HEK293T (cell line): ENCODE measurements at regions not wholly inside any gene's neighbourhood (a gene's known extent, or its start where the extent isn't known, plus 50 kb on each side); places are given as distances from the start of the nearest gene placed in this dataset.

ENCODE experiments used
- BHLHE40 ChIP-seq: fragments of 450-650 bp; IDR thresholded peaks from 2 replicates; pipeline ENCODE4 v1.6.1; 2016; ENCODE audit warnings: mild to moderate bottlenecking, moderate library complexity, borderline replicate concordance
- CTBP1 ChIP-seq: fragments of 450-650 bp; IDR thresholded peaks from 2 replicates; pipeline ENCODE4 v1.6.1; 2016; ENCODE audit warnings: borderline replicate concordance
- ELF4 ChIP-seq: fragments of 450-650 bp; IDR thresholded peaks from 2 replicates; pipeline ENCODE4 v1.6.1; 2017; ENCODE audit warnings: antibody characterized with exemption
- FOXA1 ChIP-seq: fragments of 450-650 bp; IDR thresholded peaks from 2 replicates; pipeline ENCODE4 v1.6.1; 2016; ENCODE audit warnings: mild to moderate bottlenecking
- FOXM1 ChIP-seq: fragments of 450-650 bp; IDR thresholded peaks from 2 replicates; pipeline ENCODE4 v1.6.1; 2017; ENCODE audit warnings: mild to moderate bottlenecking, borderline replicate concordance
- HDGF ChIP-seq: fragments of 450-650 bp; IDR thresholded peaks from 2 replicates; pipeline ENCODE4 v1.6.1; 2017; ENCODE audit warnings: antibody characterized with exemption, borderline replicate concordance
- L3MBTL2 ChIP-seq: fragments of 450-650 bp; conservative IDR thresholded peaks from 2 replicates; pipeline ENCODE4 v1.6.1; 2016; ENCODE audit warnings: mild to moderate bottlenecking
- LEF1 ChIP-seq: fragments of 450-650 bp; IDR thresholded peaks from 2 replicates; pipeline ENCODE4 v1.6.1; 2017; ENCODE audit warnings: mild to moderate bottlenecking, borderline replicate concordance
- NFRKB ChIP-seq: fragments of 450-650 bp; IDR thresholded peaks from 2 replicates; pipeline ENCODE4 v1.6.1; 2016; ENCODE audit warnings: mild to moderate bottlenecking, moderate library complexity
- PKNOX1 ChIP-seq: fragments of 450-650 bp; IDR thresholded peaks from 2 replicates; pipeline ENCODE4 v1.6.1; 2016
- SP1 ChIP-seq: fragments of 450-650 bp; IDR thresholded peaks from 2 replicates; pipeline ENCODE4 v1.6.1; 2017
- SUZ12 ChIP-seq: fragments of 450-650 bp; IDR thresholded peaks from 2 replicates; pipeline ENCODE4 v1.6.1; 2016; ENCODE audit warnings: mild to moderate bottlenecking
- TARDBP ChIP-seq: fragments of 450-650 bp; IDR thresholded peaks from 2 replicates; pipeline ENCODE4 v1.6.1; 2016
- ZNF384 ChIP-seq: fragments of 450-650 bp; IDR thresholded peaks from 2 replicates; pipeline ENCODE4 v1.6.1; 2016

DNA sequence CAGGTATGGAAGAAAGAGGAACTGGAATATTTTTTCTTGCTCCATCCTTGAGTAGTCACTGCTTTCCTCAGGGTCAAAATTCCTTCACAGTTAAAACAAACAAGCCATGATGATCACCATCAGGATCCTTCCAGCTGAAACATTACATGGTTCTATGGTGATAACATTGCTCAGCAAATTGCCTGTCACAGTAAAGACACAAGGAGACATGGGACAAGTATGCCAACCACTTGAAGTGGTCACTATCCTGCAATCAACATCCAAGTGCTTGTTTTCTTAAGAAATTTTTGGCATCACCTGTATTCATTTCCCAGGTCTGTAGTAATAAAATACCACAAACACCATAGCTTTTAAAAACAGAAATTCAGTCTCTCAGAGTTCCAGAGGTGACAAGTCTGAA lies 662.2 kb downstream of the CDH8 start:
- TF ChIP-seq FOXM1 (no peak), SUZ12 (no peak), FOXA1 (no peak), LEF1 (no peak), SP1 (no peak), BHLHE40 (no peak), ELF4 (no peak), TARDBP (no peak), PKNOX1 (no peak), L3MBTL2 (no peak), ZNF384 (no peak), NFRKB (no peak), CTBP1 (no peak), HDGF (no peak)
